ENCODE measurements at regions not wholly inside any gene's neighbourhood (a gene's known extent, or its start where the extent isn't known, plus 50 kb on each side); places are given as distances from the start of the nearest gene placed in this dataset.

- H3K36me3 ChIP-seq (replicated peaks; ENCODE audit: low read depth, low read length) = no peaks in the 10 kb centered on the region
- TF ChIP-seq, protein P1, sequence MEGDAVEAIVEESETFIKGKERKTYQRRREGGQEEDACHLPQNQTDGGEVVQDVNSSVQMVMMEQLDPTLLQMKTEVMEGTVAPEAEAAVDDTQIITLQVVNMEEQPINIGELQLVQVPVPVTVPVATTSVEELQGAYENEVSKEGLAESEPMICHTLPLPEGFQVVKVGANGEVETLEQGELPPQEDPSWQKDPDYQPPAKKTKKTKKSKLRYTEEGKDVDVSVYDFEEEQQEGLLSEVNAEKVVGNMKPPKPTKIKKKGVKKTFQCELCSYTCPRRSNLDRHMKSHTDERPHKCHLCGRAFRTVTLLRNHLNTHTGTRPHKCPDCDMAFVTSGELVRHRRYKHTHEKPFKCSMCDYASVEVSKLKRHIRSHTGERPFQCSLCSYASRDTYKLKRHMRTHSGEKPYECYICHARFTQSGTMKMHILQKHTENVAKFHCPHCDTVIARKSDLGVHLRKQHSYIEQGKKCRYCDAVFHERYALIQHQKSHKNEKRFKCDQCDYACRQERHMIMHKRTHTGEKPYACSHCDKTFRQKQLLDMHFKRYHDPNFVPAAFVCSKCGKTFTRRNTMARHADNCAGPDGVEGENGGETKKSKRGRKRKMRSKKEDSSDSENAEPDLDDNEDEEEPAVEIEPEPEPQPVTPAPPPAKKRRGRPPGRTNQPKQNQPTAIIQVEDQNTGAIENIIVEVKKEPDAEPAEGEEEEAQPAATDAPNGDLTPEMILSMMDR (IDR thresholded peaks at IDR 0.05; ENCODE audit: low read depth, low read length) = no peak
- no peak for TF ChIP-seq EZH2phosphoT487 (IDR thresholded peaks at IDR 0.05; ENCODE audit: low read depth)
- H3K27ac ChIP-seq (ENCODE audit: low read length) = no peak overlapping the region
- H3K9me3 ChIP-seq (ENCODE audit: insufficient read depth, low read length) = 0 out of 2 replicates have a peak, but pooled peaks cover 2% of the 10 kb centered on the region
- H2AFZ ChIP-seq (ENCODE audit: low read depth, low read length) = no peak overlapping the region
- no peaks in the 10 kb centered on the region for H4K20me1 ChIP-seq (ENCODE audit: insufficient read depth, low read length)
- no peak overlapping the region for H3K9ac ChIP-seq (ENCODE audit: low read length)
- no peaks in the 10 kb centered on the region for H3K4me1 ChIP-seq (ENCODE audit: low read length)
- no peaks in the 10 kb centered on the region for H3K79me2 ChIP-seq (ENCODE audit: low read length)
- no peak overlapping the region for H3K4me2 ChIP-seq (ENCODE audit: low read length)
- H3K27me3 ChIP-seq (ENCODE audit: low read depth, low read length) = no peaks in the 10 kb centered on the region
- H3K4me3 ChIP-seq (ENCODE audit: low read length) = no peak overlapping the region
Observed at GRCh38 chr3:106593381-106593780, 724.6 kb upstream of the CBLB start.

- Histone ChIP-seq H3K27me3 (ENCODE audit: low read depth, low read length) (no peaks in the 10 kb centered on the region), H3K9ac (ENCODE audit: low read length) (no peak overlapping the region), H3K27ac (ENCODE audit: low read length) (no peak overlapping the region), H3K4me3 (ENCODE audit: low read length) (no peak overlapping the region), H3K36me3 (replicated peaks; ENCODE audit: low read depth, low read length) (peaks cover 11% of the 10 kb centered on the region), H3K4me2 (ENCODE audit: low read length) (no peak overlapping the region), H3K79me2 (ENCODE audit: low read length) (no peaks in the 10 kb centered on the region), H3K4me1 (ENCODE audit: low read length) (peaks cover 4% of the 10 kb centered on the region; the same call in 1 of the 2 replicates), H2AFZ (ENCODE audit: low read depth, low read length) (no peak overlapping the region), H3K9me3 (ENCODE audit: insufficient read depth, low read length) (peaks cover 10% of the 10 kb centered on the region), H4K20me1 (ENCODE audit: insufficient read depth, low read length) (no peaks in the 10 kb centered on the region)
- no peak for TF ChIP-seq EZH2phosphoT487 (IDR thresholded peaks at IDR 0.05; ENCODE audit: low read depth)
- TF ChIP-seq, protein P1 (IDR thresholded peaks at IDR 0.05; ENCODE audit: low read depth, low read length) = peak; percentile 91
Observed at GRCh38 chr3:106609666-106610301, 741.0 kb upstream of the CBLB start.

GRCh38 chr3:106610362-106610959 is 741.6 kb upstream of the CBLB start:
- no peak overlapping the region for H3K4me2 ChIP-seq (ENCODE audit: low read length)

GRCh38 chr3:106611116-106611515 is 742.3 kb upstream of the CBLB start:
- Histone ChIP-seq H3K9ac (ENCODE audit: low read length) (no peak overlapping the region), H3K79me2 (ENCODE audit: low read length) (no peaks in the 10 kb centered on the region), H3K4me1 (ENCODE audit: low read length) (peaks cover 4% of the 10 kb centered on the region; the same call in 1 of the 2 replicates), H3K27me3 (ENCODE audit: low read depth, low read length) (no peaks in the 10 kb centered on the region), H3K4me3 (ENCODE audit: low read length) (no peak overlapping the region), H3K27ac (ENCODE audit: low read length) (no peak overlapping the region), H4K20me1 (ENCODE audit: insufficient read depth, low read length) (no peaks in the 10 kb centered on the region), H3K4me2 (ENCODE audit: low read length) (no peak overlapping the region), H2AFZ (ENCODE audit: low read depth, low read length) (no peak overlapping the region), H3K36me3 (replicated peaks; ENCODE audit: low read depth, low read length) (peaks cover 11% of the 10 kb centered on the region), H3K9me3 (ENCODE audit: insufficient read depth, low read length) (peaks cover 10% of the 10 kb centered on the region)
- no peak for TF ChIP-seq EZH2phosphoT487 (IDR thresholded peaks at IDR 0.05; ENCODE audit: low read depth)
- TF ChIP-seq, protein P1 (IDR thresholded peaks at IDR 0.05; ENCODE audit: low read depth, low read length) = no peak

More at GRCh38 chr3:106610362-106610959, 741.6 kb upstream of the CBLB start:
- Histone ChIP-seq H3K4me1 (ENCODE audit: low read length) (peaks cover 4% of the 10 kb centered on the region; the same call in 1 of the 2 replicates), H3K4me3 (ENCODE audit: low read length) (no peak overlapping the region), H3K27ac (ENCODE audit: low read length) (no peak overlapping the region), H4K20me1 (ENCODE audit: insufficient read depth, low read length) (no peaks in the 10 kb centered on the region), H3K36me3 (replicated peaks; ENCODE audit: low read depth, low read length) (peaks cover 11% of the 10 kb centered on the region), H3K9ac (ENCODE audit: low read length) (no peak overlapping the region), H3K27me3 (ENCODE audit: low read depth, low read length) (no peaks in the 10 kb centered on the region), H3K79me2 (ENCODE audit: low read length) (no peaks in the 10 kb centered on the region), H2AFZ (ENCODE audit: low read depth, low read length) (no peak overlapping the region), H3K9me3 (ENCODE audit: insufficient read depth, low read length) (peaks cover 10% of the 10 kb centered on the region)
- no peak for TF ChIP-seq EZH2phosphoT487 (IDR thresholded peaks at IDR 0.05; ENCODE audit: low read depth)
- TF ChIP-seq, protein P1 (IDR thresholded peaks at IDR 0.05; ENCODE audit: low read depth, low read length) = no peak
